SU-DHL-6 (cell line): ENCODE measurements at regions not wholly inside any gene's neighbourhood (a gene's known extent, or its start where the extent isn't known, plus 50 kb on each side); places are given as distances from the start of the nearest gene placed in this dataset.

Source experiments
- CTCF ChIP-seq: fragments of 200-600 bp; sonication (generic); IDR thresholded peaks from one replicate; pipeline ENCODE4 v1.5.1; 2017; ENCODE audit warnings: antibody characterized with exemption, mild to moderate bottlenecking, low read length, moderate library complexity; ENCODE audit not compliant: insufficient read depth, poor library complexity, severe bottlenecking
- EZH2phosphoT487 ChIP-seq: fragments of 200-600 bp; sonication (generic), shearing (Covaris generic); conservative IDR thresholded peaks from 2 replicates; pipeline ENCODE4 v1.6.1; 2018; ENCODE audit warnings: mild to moderate bottlenecking, antibody characterized with exemption, low read length, moderate library complexity, mixed read lengths

DNA sequence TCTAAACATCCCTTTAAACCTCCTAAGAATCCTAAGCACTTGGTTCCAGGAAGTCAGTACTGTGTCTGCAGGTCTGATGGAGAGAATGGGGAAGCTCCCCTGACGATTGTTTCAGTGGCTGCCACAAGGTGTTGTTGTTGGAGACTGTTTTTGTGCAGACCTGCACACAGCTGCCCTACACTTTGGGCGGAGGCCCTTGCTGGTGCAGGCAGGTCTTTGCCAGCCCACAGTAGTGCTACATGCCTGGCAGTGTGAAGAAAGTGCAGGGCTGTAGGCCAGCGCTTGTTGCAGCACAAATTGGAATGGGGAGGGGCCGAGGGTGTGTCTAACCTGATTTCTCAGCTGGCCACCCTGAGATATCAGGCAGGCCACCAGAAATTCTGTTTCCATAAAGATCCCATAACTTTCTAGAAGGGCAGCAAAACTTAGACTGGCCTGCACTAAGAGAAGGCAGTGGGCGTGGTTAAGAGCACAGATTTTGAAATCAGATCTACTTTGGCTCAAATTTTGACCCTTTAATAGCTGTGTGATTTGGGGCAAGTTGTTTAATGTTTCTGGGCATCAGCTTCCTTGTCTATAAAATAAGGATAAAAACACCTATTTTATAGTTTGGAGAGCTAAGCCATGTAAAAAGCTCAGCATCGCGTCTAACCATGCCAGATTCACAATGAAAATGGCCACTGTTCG is 83.7 kb upstream of the SLC1A4 start:
- TF ChIP-seq CTCF (no peak), EZH2phosphoT487 (no peak)
